ENCODE measurements at regions not wholly inside any gene's neighbourhood (a gene's known extent, or its start where the extent isn't known, plus 50 kb on each side); places are given as distances from the start of the nearest gene placed in this dataset.

GRCh38 chr3:10581716-10582115, 76.3 kb upstream of the ATP2B2 start:
- Histone ChIP-seq H3K27me3 (ENCODE audit: control insufficient read depth, insufficient read depth, low read length) (no peaks in the 10 kb centered on the region), H3K9ac (ENCODE audit: low read length in 3 of 3) (no peak overlapping the region), H3K4me1 (ENCODE audit: control insufficient read depth in 2 of 3, insufficient read depth in 2 of 3, low read depth in 1 of 3, low read length in 3 of 3) (peaks cover 0 to 6% (median 0%) of the 10 kb centered on the region in 3 donors), H3K36me3 (ENCODE audit: control insufficient read depth in 2 of 3, insufficient read depth in 3 of 3, low read length in 3 of 3) (no peaks in the 10 kb centered on the region), H3K4me3 (ENCODE audit: low read length in 3 of 3) (no peak overlapping the region), H3K27ac (ENCODE audit: low read depth in 2 of 2, low read length in 2 of 2) (no peak overlapping the region), H3K9me3 (ENCODE audit: control insufficient read depth in 2 of 3, insufficient read depth in 1 of 3, low read length in 3 of 3) (no peaks in the 10 kb centered on the region)
- FAIRE-seq (no peak), DNase-seq (no peak)
- no peak for TF ChIP-seq CTCF (IDR thresholded peaks at IDR 0.05; ENCODE audit: borderline replicate concordance, extremely low read depth, insufficient read depth)
- intact Hi-C loops (cut with DNase I) = no loop called here

GRCh38 chr3:10582733-10583132, 77.3 kb upstream of the ATP2B2 start:
- no peak overlapping the region for H3K9ac ChIP-seq (ENCODE audit: low read length in 3 of 3)
- H3K36me3 ChIP-seq (ENCODE audit: control insufficient read depth in 2 of 3, insufficient read depth in 3 of 3, low read length in 3 of 3) = no peaks in the 10 kb centered on the region
- FAIRE-seq = no peak
- H3K4me3 ChIP-seq (ENCODE audit: low read length in 3 of 3) = no peak overlapping the region
- no peak for DNase-seq
- H3K27ac ChIP-seq (ENCODE audit: low read depth in 2 of 2, low read length in 2 of 2) = no peak overlapping the region
- peaks cover 0 to 6% (median 0%) of the 10 kb centered on the region in 3 donors for H3K4me1 ChIP-seq (ENCODE audit: control insufficient read depth in 2 of 3, insufficient read depth in 2 of 3, low read depth in 1 of 3, low read length in 3 of 3)
- intact Hi-C loops (cut with DNase I) = no loop called here
- no peak for TF ChIP-seq CTCF (IDR thresholded peaks at IDR 0.05; ENCODE audit: borderline replicate concordance, extremely low read depth, insufficient read depth)
- no peaks in the 10 kb centered on the region for H3K27me3 ChIP-seq (ENCODE audit: control insufficient read depth, insufficient read depth, low read length)
- H3K9me3 ChIP-seq (ENCODE audit: control insufficient read depth in 2 of 3, insufficient read depth in 1 of 3, low read length in 3 of 3) = no peaks in the 10 kb centered on the region

GRCh38 chr3:10583798-10584708, 78.7 kb upstream of the ATP2B2 start:
- intact Hi-C loops (cut with DNase I) = no loop called here
- no peak overlapping the region for H3K9ac ChIP-seq (ENCODE audit: low read length in 3 of 3)
- H3K9me3 ChIP-seq (ENCODE audit: control insufficient read depth in 2 of 3, insufficient read depth in 1 of 3, low read length in 3 of 3) = no peaks in the 10 kb centered on the region
- H3K4me1 ChIP-seq (ENCODE audit: control insufficient read depth in 2 of 3, insufficient read depth in 2 of 3, low read depth in 1 of 3, low read length in 3 of 3) = peaks cover 0 to 6% (median 0%) of the 10 kb centered on the region in 3 donors
- H3K4me3 ChIP-seq (ENCODE audit: low read length in 3 of 3) = no peak overlapping the region
- no peak overlapping the region for H3K27ac ChIP-seq (ENCODE audit: low read depth in 2 of 2, low read length in 2 of 2)
- no peak for DNase-seq
- no peaks in the 10 kb centered on the region for H3K36me3 ChIP-seq (ENCODE audit: control insufficient read depth in 2 of 3, insufficient read depth in 3 of 3, low read length in 3 of 3)
- no peaks in the 10 kb centered on the region for H3K27me3 ChIP-seq (ENCODE audit: control insufficient read depth, insufficient read depth, low read length)
- TF ChIP-seq CTCF (IDR thresholded peaks at IDR 0.05; ENCODE audit: borderline replicate concordance, extremely low read depth, insufficient read depth) = no peak
- FAIRE-seq = no peak

All from kidney (tissue), 13 donors.